Esophagus mucosa (tissue), 1 donor: ENCODE measurements at regions not wholly inside any gene's neighbourhood (a gene's known extent, or its start where the extent isn't known, plus 50 kb on each side); places are given as distances from the start of the nearest gene placed in this dataset.
"Not testable (repeated sequence)": the region's sequence is repeated elsewhere in the genome, so short reads cannot be mapped to it uniquely, and the experiment has no call there.

ENCODE experiments used
- ATAC-seq: fragments of 200-7000 bp; cut with Tn5 transposase; one replicate; pipeline ENCODE4 v1.9.1; 2020
- donor health status: DM: yes; HTN: yes; CAD: no.

DNA sequence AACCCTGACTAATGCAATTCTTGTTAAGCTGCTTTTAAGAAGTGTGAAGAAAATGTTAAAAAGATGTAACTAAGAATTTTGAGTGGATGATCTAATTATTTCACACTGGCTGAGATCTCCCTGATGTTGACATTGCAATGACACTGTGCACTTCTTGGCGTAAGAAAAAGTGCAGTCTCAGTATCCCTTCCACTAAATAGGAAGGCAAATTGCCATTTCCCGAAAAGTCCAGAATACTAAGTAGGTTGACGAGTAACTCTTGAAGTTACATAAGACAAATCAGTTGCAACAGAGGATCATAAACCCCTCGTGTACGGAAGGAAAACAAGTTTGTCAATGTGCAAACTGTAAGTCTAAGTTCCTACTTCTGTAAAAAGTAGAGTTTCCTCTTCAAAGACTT, 189.9 kb downstream of the LMLN start:
- peak; percentile 21 for ATAC-seq

DNA sequence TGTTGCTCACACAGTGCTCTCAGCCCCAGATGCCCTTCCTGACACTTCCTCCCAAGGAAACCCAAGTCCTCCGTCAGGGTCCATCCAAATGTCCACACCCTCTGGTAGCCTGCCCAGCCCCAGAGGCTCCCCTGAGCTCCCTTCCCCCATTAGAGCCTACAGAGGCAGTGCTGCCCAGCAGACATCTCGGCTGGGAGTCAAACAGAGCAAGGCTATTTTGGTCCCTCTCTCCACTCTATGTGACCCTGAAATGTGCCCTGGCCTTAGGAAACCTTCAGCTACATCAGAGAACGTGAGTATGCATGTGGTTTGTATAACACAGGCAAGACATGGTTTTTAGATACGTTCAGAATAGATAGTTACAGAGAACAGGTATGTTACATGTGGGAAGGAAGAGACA, 191.8 kb downstream of the LMLN start:
- ATAC-seq, result not testable (repeated sequence)

DNA sequence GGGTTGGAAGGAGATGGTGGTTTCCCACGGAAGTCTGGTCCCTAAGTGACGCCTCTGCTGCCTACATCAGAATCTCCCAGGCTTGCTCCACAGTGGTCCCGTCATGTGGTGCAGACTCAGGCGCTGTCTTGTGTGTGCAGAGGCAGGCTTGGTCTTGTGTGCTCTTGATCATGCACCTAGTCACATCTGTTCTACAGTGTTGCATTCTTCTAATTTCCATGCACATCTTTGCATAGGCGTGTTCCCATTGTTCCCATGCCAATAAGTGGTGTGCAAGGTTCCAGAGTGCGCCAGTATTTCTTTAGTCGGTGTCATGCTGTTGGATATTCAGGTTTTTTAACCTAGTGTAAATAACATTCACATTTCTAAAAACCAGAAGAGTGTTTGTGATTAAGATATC, 195.8 kb downstream of the LMLN start:
- ATAC-seq, result peak; percentile 70

DNA sequence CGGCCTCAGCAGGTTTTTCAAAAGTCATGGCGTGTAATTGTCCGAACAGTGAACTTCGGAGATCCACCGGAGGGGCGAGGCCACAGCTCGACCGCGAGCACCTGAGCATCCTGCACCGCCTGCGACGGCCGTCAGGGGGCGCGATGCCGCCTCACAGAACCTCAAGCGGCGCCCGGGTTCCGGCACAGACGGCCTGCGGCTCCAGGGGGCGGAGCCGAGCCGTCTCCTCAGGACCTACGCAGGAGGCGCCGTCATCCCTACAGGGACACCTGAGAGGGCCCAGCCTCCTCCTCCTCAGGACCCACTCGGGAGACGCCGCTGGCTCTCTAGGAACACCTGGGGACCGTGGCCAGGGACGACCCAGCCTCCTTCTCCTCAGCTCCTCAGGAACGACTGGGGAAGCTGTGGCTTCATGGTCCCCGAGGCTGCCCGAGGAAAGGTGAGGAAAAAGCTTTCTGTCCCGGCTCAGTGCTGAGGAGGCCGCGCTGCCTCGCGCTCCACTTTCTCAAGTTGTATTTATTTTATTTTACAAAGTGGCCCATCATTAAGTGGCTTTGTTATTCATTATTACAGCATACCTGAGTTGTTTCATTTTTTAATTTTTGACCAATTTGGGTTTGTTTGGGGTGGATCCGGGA, 197.3 kb downstream of the LMLN start:
- peak; percentile 84 for ATAC-seq

DNA sequence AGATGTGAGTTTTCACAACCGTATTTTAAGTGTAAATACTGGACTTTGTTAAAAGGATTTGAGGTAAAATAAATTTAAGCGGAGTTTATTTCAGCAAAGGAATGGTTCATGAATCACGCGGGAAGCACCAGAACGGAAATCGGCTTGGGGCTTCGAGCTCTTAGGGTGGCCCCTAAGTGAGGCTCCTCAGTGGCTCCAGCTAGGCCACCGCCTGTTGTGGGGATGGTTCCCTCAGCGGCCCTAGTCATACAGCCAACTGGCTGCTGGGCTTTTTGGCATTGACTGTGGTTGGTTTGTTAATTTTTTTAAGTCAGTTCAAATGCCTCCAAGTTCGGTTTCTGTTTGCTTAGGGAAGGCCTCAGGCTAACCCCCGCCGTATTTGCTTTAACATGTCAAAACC, 198.0 kb downstream of the LMLN start:
- ATAC-seq, result peak; percentile 42

DNA sequence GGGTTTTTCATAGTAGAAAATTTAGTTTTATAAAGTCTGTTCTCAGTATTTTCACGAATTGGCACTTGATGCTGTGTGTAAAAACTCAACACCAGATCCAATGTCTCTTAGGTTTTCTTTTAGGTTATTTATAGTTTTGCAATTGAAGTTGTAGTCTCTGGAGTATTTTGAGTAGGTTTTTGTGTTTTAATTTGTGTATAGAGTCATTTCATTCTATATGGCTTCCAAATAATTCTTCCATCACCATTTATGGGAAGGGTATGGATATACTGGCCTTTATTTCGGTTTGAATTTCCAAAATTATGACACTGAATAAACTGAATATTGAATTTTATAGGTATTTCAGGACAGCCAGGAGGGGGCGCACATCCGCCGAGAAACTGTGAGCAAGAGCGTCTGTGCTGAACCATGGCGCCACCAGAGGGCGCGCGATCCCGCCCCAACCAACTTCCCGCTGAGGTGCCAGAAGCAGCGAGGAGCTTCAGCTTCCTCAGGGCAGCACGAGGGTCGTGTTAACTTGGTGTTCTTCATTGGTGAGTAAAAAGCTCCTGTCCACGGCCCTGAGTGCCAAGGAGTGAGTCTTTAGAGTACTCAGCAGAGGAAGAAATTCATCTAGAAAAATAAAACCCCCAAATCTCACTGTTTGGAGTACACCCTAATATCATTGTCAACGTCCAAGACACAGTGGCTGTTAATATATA, 207.5 kb downstream of the LMLN start:
- ATAC-seq, result not testable (repeated sequence)

DNA sequence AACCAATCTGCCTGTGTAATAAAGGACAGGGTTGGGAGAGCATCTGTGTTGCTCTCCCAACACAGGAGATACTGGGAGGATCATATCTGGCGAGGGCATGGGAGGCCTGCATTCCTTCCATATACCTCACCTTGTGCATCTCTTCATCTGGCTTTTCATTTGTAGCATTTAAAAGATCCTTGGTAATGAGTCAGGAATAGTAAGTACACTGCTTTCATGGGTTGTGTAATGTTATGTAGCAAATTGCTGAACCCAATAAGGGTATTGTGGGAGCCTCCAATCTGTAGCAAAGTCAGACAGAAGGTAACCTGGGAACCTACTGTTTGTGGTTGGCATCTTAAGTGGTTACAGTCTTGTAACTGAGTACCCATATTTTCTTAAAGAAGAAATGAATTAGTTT, 210.8 kb downstream of the LMLN start:
- ATAC-seq, result not testable (repeated sequence)

DNA sequence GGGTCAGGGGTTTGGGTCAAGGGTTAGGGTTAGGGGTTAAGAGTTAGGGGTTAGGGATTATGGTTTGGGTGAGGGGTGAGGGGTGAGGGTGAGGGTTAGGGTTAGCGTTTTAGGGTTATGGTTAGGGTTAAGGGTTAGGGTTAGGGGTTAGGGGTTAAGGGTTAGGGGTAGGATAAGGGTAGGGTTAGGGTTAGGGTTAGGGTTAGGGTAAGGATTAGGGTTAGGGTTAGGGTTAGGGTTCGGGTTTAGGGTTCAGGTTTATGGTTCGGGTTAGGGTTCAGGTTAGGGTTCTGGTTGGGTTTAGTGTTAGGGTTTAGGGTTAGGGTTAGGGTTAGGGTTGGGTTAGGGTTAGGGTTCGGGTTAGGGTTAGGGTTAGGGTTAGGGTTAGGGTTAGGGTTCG, 213.1 kb downstream of the LMLN start:
- ATAC-seq, result not testable (repeated sequence)

DNA sequence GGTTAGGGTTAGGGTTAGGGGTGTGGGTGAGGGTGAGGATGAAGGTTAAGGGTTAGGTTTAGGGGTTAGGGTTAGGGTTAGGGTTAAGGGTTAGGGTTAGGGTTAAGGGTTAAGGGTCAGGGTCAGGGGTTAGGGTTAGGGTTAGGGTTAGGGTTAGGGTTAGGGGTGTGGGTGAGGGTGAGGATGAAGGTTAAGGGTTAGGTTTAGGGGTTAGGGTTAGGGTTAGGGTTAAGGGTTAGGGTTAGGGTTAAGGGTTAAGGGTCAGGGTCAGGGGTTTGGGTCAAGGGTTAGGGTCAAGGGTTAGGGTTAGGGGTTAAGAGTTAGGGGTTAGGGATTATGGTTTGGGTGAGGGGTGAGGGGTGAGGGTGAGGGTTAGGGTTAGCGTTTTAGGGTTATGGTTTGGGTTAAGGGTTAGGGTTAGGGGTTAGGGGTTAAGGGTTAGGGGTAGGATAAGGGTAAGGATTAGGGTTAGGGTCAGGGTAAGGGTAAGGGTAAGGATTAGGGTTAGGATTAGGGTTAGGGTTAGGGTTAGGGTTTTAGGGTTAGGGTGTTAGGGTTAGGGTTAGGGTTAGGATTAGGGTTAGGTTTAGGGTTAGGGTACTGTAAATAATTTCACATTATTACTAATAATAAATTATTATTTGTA, 214.0 kb downstream of the LMLN start:
- ATAC-seq, result not testable (repeated sequence)
